ENCODE measurements at regions not wholly inside any gene's neighbourhood (a gene's known extent, or its start where the extent isn't known, plus 50 kb on each side); places are given as distances from the start of the nearest gene placed in this dataset.

DNA sequence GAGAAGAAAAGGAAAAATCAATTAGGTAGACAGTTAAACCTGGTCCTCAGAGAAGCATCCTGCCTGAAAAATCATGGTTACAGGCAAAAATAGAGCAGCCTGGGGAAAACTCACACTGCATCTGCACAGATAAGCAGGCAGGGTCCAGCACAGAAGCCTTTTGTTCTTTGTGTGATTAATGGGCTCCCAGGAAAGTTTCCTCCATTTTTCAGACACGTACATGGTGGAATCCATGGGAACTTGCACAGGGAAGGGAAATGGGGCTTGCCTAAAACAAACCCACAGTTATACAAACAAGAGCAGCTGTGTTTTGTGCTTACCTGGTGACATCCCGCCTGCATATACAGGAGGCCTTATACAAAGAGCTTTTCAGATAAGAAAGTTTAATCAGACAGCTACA, 243.9 kb upstream of the ATP10B start:
- CTCF ChIA-PET, result no interaction called here

DNA sequence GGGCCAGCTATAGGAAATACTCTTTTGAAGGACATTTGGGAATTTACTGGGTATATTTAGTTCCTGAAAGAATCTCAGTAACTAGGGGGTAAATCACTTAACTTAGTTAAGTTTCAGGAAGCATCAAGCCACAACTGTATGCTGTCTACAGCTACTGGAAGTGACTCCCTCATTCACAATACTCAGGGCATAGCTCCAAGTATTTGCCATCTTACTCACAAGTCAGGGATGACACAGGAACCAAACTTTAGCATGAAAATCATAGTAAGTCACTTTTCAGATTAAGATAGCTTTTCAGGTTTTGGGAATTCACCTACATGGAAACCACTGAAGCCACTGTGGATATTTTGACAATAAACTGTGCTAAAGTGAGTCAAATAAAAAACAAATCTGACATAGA, 242.4 kb upstream of the ATP10B start:
- Mint-ChIP-seq H3K4me1 (no peaks in the 10 kb centered on the region), H3K27ac (no peak overlapping the region), H3K4me3 (no peak overlapping the region), H3K36me3 (no peaks in the 10 kb centered on the region), H3K9me3 (ENCODE audit: low read depth) (no peaks in the 10 kb centered on the region), H3K27me3 (no peaks in the 10 kb centered on the region)
- no peak for DNase-seq
- ATAC-seq, result no peak
- CTCF ChIA-PET, result interaction anchor here (1.6 kb wide), 1 partner anchor 11 kb away, joined by 3 read pairs; no protein-coding TSS in a partner anchor

More for the DNA sequence above, 243.9 kb upstream of the ATP10B start:
- no peak for ATAC-seq
- Mint-ChIP-seq H3K27me3 (no peaks in the 10 kb centered on the region), H3K4me1 (no peaks in the 10 kb centered on the region), H3K9me3 (ENCODE audit: low read depth) (no peaks in the 10 kb centered on the region), H3K36me3 (no peaks in the 10 kb centered on the region), H3K4me3 (no peak overlapping the region), H3K27ac (no peak overlapping the region)
- DNase-seq, result no peak

DNA sequence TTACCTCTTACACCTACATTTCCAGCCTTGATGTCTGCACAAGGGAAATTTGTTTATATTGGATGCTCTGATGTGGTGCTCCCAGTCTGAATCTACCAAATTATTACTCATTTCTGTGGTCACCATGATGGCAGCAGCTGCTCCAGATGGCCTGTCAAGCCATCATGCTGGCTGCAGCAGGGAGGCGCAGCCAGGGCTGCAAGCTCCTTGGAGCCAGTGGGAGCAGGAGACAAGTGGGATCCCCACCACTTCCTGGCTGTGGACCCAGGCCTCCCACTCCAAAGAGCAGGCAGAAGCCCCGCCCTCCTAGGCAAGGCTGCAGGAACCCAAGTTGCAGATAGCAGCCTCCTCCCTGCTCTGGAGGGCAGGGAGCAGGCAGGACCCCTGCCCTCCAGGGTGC, 241.1 kb upstream of the ATP10B start:
- CTCF ChIA-PET, result no interaction called here
- H3K27me3 Mint-ChIP-seq, result no peaks in the 10 kb centered on the region
- H3K4me1 Mint-ChIP-seq, result no peaks in the 10 kb centered on the region
- H3K36me3 Mint-ChIP-seq, result no peaks in the 10 kb centered on the region
- H3K9me3 Mint-ChIP-seq (ENCODE audit: low read depth), result no peaks in the 10 kb centered on the region
- H3K27ac Mint-ChIP-seq, result no peak overlapping the region
- no peak for DNase-seq
- no peak overlapping the region for H3K4me3 Mint-ChIP-seq
- ATAC-seq, result no peak

DNA sequence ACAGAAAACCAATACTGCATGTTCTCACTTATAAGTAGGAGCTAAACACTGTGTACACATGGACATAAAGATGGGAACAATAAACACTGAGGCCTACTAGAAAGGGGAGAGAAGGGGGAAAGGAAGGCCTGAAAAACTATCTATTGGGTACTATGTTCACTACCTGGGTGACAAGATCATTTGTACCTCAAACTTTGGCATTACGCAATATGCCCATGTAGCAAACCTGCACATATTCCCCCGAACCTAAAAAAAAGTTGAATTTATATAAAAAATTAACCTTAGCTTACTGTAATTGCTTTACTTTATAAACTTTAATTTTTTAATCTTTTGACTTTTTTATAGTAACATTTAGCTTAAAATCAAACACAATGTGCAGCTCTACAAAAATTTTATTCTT, 237.6 kb upstream of the ATP10B start:
- H3K27ac Mint-ChIP-seq, result no peak overlapping the region
- CTCF ChIA-PET, result interaction anchor here (0.5 kb wide), 1 partner anchor 846 kb away, joined by 3 read pairs; no protein-coding TSS in a partner anchor
- ATAC-seq (no peak), DNase-seq (no peak)
- no peaks in the 10 kb centered on the region for H3K27me3 Mint-ChIP-seq
- H3K4me3 Mint-ChIP-seq, result no peak overlapping the region
- H3K36me3 Mint-ChIP-seq, result no peaks in the 10 kb centered on the region
- no peaks in the 10 kb centered on the region for H3K9me3 Mint-ChIP-seq (ENCODE audit: low read depth)
- no peaks in the 10 kb centered on the region for H3K4me1 Mint-ChIP-seq

DNA sequence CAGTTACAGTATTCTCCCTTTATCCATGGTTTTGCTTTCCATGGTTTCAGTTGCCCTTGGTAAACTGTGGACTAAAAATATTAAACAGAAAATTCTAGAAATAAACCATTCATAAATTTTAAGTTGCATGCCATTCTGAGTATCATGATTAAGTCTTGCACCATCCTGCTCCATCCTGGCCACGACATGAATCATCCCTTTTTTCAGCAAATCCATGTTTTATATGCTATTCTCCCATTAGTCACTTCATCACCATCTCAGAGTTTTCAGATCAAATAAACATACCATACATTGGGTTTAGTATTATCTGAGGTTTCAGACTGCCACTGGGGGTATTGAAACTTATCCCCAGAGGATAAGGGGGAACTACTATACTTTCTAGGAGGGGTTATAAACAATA, 234.4 kb upstream of the ATP10B start:
- H3K4me1 Mint-ChIP-seq, result no peaks in the 10 kb centered on the region
- no peak overlapping the region for H3K4me3 Mint-ChIP-seq
- H3K36me3 Mint-ChIP-seq, result no peaks in the 10 kb centered on the region
- DNase-seq, result no peak
- no peaks in the 10 kb centered on the region for H3K9me3 Mint-ChIP-seq (ENCODE audit: low read depth)
- H3K27me3 Mint-ChIP-seq, result no peaks in the 10 kb centered on the region
- CTCF ChIA-PET, result no interaction called here
- ATAC-seq, result no peak
- H3K27ac Mint-ChIP-seq, result no peak overlapping the region

DNA sequence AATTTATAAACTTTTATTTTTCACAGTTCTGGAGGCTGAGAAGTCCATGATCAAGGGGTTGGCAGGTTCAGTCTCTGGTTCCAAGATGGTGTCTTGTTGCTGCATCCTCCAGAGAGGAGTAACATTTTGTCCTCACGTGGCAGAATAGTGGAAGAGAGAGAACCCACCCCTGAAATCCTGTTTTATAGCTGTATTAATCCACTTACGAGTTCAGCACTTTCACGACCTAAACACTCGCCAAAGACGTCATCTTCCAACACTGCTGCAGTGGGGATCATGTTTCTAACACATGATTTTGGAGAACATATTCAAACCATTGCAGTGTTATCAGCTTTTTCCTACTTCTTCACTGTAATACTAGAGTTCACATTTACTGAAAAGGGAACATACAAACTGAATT, 233.0 kb upstream of the ATP10B start:
- Mint-ChIP-seq H3K9me3 (ENCODE audit: low read depth) (no peaks in the 10 kb centered on the region), H3K4me3 (no peak overlapping the region), H3K4me1 (no peaks in the 10 kb centered on the region), H3K36me3 (no peaks in the 10 kb centered on the region), H3K27ac (no peak overlapping the region), H3K27me3 (no peaks in the 10 kb centered on the region)
- DNase-seq (no peak), ATAC-seq (no peak)
- CTCF ChIA-PET, result no interaction called here

DNA sequence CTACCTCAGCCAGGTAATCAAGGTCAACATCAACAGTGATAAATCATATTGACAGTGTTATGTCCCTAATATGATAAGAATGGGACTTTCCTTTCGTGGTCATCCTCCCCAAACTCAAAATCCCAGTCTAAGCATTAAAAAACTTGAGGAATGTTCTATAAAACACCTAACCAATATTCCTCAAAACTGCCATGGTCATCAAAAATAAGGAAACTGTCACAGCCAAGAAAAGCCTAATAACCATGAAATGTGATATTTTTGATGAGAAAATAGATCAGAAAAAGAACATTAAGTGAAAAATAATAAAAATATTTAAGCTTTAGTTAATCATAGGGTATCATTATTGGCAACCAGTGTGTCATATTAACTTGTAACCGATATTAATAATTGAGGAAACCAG, 232.1 kb upstream of the ATP10B start:
- no peak for DNase-seq
- no peaks in the 10 kb centered on the region for H3K9me3 Mint-ChIP-seq (ENCODE audit: low read depth)
- H3K27me3 Mint-ChIP-seq, result no peaks in the 10 kb centered on the region
- no peak overlapping the region for H3K4me3 Mint-ChIP-seq
- no peaks in the 10 kb centered on the region for H3K36me3 Mint-ChIP-seq
- no peak for ATAC-seq
- H3K27ac Mint-ChIP-seq, result no peak overlapping the region
- no peaks in the 10 kb centered on the region for H3K4me1 Mint-ChIP-seq
- CTCF ChIA-PET, result no interaction called here

DNA sequence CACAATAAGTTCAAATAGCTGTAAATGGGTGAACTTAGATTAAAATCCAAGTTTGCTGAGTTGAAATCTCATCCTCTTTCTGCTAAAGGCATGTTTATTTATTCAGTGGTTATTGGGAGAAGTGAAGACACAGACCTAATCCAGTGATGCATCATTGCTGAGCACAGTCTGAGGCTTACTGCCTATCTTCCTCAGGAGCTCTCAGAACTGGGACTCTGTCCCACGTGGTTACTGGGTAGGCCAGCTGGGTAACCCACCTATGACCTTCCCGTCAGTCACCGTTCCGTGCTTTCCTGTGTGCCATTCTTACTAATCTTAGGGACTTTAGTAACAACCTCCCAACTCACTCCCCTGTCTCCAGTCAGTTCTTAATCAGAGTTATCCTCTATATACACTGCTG, 226.8 kb upstream of the ATP10B start:
- CTCF ChIA-PET, result no interaction called here
- Mint-ChIP-seq H3K4me3 (no peak overlapping the region), H3K36me3 (no peaks in the 10 kb centered on the region), H3K9me3 (ENCODE audit: low read depth) (peaks cover 3% of the 10 kb centered on the region), H3K27me3 (no peaks in the 10 kb centered on the region), H3K4me1 (no peaks in the 10 kb centered on the region), H3K27ac (no peak overlapping the region)
- ATAC-seq (no peak), DNase-seq (no peak)

DNA sequence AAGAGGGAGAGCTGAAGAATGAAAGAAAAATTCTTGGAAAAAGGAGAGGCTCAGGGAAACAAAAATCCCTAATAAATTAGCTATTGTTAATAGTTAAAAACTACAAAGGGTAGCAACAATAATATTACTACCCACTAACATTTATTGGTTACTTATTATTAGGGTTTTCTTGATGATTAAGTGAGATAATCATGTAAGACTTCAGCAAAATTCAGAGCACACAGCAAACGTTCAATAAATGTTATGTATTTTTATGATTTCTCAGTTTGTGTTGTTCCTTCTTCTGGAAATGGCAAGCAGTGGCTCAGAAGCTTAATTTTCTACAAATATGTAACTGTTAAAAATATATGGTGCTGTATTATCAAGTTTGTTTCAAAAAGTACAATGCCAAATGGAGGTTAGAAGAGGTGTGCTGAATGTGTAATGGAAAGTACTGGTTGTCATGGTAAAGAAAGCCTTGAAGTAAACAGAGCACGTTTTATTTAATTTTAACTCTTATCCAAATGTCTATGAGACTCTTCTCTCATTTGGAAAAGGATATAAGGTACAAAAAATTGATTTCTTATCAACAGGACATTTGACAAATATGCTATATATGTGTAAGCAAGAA, 226.0 kb upstream of the ATP10B start:
- no peaks in the 10 kb centered on the region for H3K4me1 Mint-ChIP-seq
- DNase-seq, result no peak
- no peak for ATAC-seq
- CTCF ChIA-PET, result no interaction called here
- H3K36me3 Mint-ChIP-seq, result no peaks in the 10 kb centered on the region
- no peak overlapping the region for H3K4me3 Mint-ChIP-seq
- H3K27me3 Mint-ChIP-seq, result no peaks in the 10 kb centered on the region
- H3K27ac Mint-ChIP-seq, result no peak overlapping the region
- peaks cover 3% of the 10 kb centered on the region for H3K9me3 Mint-ChIP-seq (ENCODE audit: low read depth)

DNA sequence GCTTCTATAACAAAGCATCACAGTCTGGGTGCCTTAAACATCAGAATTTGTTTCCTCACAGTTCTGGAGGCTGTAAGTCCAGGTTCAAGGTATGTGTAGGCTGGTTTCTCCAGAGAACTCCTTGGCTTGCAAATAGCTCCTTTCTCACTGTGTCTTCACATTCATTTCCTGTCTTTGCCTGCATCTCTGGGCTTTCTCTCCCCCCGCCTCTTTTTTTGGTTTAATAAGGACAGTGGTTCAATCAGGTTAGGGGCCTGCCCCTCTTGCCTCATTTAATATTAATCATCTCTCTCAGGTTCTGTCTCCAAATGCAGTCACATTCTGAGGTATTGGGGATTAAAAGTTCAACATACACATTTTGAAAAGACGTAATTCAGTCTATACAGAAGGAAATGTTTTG, 225.5 kb upstream of the ATP10B start:
- no peak overlapping the region for H3K27ac Mint-ChIP-seq
- H3K4me3 Mint-ChIP-seq, result no peak overlapping the region
- no peaks in the 10 kb centered on the region for H3K27me3 Mint-ChIP-seq
- H3K9me3 Mint-ChIP-seq (ENCODE audit: low read depth), result peaks cover 3% of the 10 kb centered on the region
- H3K4me1 Mint-ChIP-seq, result no peaks in the 10 kb centered on the region
- H3K36me3 Mint-ChIP-seq, result no peaks in the 10 kb centered on the region
- ATAC-seq (no peak), DNase-seq (no peak)
- CTCF ChIA-PET, result no interaction called here

DNA sequence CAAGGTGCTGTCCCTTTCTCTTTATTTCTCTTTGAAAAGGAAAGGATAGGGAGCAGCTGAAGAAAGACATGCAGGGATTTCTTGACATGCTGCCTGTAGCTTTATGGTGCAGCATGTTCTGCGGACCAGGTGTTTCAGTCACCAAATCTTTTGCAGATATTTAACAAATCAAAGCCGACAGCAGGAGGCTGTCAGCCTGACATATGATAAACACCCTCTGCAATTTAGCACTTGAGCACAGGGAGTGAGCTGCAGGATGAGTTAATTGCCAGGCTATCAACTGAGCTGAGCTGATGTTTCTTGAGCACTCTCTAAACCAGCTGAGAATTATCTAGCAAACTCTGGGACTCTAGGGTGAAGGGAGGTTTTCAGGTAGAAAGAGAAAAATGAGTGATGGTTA, 212.8 kb upstream of the ATP10B start:
- H3K9me3 Mint-ChIP-seq (ENCODE audit: low read depth), result peaks cover 2% of the 10 kb centered on the region
- no peak overlapping the region for H3K27ac Mint-ChIP-seq
- CTCF ChIA-PET, result no interaction called here
- ATAC-seq, result no peak
- H3K4me1 Mint-ChIP-seq, result no peaks in the 10 kb centered on the region
- no peaks in the 10 kb centered on the region for H3K36me3 Mint-ChIP-seq
- H3K4me3 Mint-ChIP-seq, result no peak overlapping the region
- no peak for DNase-seq
- H3K27me3 Mint-ChIP-seq, result no peaks in the 10 kb centered on the region

DNA sequence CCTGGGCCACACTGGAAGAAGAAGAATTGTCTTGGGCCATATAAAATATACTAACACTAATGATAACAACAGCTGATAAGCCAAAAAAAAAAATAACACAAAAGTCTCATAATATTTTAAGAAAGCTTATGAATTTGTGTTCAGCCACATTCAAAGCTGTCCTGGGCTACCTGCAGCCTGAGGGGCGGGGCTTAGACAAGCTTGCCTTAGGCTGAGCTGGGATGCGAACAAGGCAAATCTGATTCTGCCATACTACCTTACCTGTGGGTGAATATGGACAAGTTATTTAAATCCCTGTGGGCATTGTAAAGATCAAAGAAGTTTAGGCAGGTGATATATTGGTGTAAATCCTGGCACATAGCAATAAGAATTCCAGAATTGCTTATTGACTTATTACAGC, 212.3 kb upstream of the ATP10B start:
- CTCF ChIA-PET, result no interaction called here
- Mint-ChIP-seq H3K27me3 (no peaks in the 10 kb centered on the region), H3K36me3 (no peaks in the 10 kb centered on the region), H3K9me3 (ENCODE audit: low read depth) (no peaks in the 10 kb centered on the region), H3K27ac (no peak overlapping the region), H3K4me1 (no peaks in the 10 kb centered on the region), H3K4me3 (no peak overlapping the region)
- DNase-seq (no peak), ATAC-seq (no peak)

DNA sequence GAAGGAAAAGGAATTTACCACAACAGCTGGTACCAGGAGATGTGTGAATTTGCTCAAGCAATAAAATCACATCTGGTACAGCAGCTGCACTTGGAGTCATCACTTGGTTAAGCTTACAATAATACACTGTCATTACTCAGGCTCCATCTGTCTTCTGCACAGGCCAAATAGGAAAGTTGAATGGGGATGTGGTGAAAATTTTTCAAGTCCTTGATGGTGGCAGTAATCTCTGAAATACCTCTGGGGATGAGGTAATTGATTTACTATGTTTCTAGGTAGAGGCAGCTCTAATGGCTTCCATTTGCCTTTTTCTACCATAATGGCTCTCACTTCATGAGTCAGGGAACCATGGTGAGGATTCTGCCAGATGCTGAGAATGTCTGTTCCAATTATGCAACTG, 206.8 kb upstream of the ATP10B start:
- Mint-ChIP-seq H3K9me3 (ENCODE audit: low read depth) (no peaks in the 10 kb centered on the region), H3K36me3 (no peaks in the 10 kb centered on the region), H3K27ac (no peak overlapping the region), H3K4me1 (no peaks in the 10 kb centered on the region), H3K4me3 (no peak overlapping the region), H3K27me3 (no peaks in the 10 kb centered on the region)
- DNase-seq (no peak), ATAC-seq (no peak)
- CTCF ChIA-PET, result no interaction called here

DNA sequence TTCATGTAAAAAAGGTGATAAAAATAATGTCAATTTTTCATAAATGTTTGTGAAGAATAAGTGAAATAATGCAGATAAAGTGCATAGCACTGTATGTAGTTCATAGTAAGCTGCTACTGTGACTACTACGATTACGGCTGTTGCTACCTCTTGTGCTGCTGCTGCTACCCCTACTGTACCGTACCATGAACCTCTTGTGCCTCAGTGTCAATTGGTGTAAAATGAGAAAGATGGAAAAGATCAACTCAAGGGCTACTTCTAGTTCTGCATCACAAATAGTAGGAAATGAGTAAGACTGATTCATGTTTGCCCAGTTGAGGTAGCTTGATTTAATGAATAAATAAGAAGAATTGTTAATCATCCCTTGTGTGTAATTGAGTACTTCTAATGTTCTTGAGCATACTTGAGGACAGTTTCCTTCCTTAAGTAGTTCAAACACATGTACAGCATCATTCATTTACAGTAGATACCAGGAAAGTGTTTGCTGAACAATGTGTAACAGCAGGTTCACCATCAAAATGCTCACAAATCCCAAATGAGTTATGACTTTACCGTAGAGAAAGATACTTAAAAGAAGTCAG, 200.0 kb upstream of the ATP10B start:
- no peak overlapping the region for H3K4me3 Mint-ChIP-seq
- no peaks in the 10 kb centered on the region for H3K36me3 Mint-ChIP-seq
- no peaks in the 10 kb centered on the region for H3K4me1 Mint-ChIP-seq
- ATAC-seq, result no peak
- no peaks in the 10 kb centered on the region for H3K27me3 Mint-ChIP-seq
- CTCF ChIA-PET, result no interaction called here
- DNase-seq, result no peak
- H3K27ac Mint-ChIP-seq, result no peak overlapping the region
- H3K9me3 Mint-ChIP-seq (ENCODE audit: low read depth), result peaks cover 3% of the 10 kb centered on the region

DNA sequence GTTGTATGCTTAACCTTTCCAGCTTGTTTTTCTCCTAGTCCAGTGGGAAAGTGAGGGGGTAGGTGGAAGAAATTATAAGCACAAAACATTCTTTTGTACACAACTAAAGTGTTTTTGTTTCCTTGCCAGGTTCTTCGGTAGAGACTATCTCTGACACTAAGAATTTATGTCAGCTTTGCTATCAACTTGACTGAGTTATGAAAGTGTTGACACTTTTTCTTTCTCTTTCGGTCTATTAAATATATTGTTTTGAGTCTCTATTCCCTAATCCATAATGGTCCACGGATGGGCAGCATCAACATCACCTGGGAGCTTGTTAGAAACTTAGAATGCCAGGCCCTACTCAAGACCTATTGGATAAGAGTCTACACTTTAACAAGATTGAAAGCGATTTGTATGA, 195.0 kb upstream of the ATP10B start:
- DNase-seq, result no peak
- H3K36me3 Mint-ChIP-seq, result no peaks in the 10 kb centered on the region
- CTCF ChIA-PET, result no interaction called here
- H3K27me3 Mint-ChIP-seq, result no peaks in the 10 kb centered on the region
- peaks cover 8% of the 10 kb centered on the region for H3K9me3 Mint-ChIP-seq (ENCODE audit: low read depth)
- H3K27ac Mint-ChIP-seq, result no peak overlapping the region
- no peak overlapping the region for H3K4me3 Mint-ChIP-seq
- H3K4me1 Mint-ChIP-seq, result no peaks in the 10 kb centered on the region
- ATAC-seq, result no peak

Measured in activated CD8-positive, alpha-beta memory T cell treated with anti-CD3 and anti-CD28 coated beads, Interleukin-2, amount 10 ng/mL, durations not matched to agents 7 days and 5 days (primary cell).